ENCODE measurements at regions not wholly inside any gene's neighbourhood (a gene's known extent, or its start where the extent isn't known, plus 50 kb on each side); places are given as distances from the start of the nearest gene placed in this dataset.

DNA sequence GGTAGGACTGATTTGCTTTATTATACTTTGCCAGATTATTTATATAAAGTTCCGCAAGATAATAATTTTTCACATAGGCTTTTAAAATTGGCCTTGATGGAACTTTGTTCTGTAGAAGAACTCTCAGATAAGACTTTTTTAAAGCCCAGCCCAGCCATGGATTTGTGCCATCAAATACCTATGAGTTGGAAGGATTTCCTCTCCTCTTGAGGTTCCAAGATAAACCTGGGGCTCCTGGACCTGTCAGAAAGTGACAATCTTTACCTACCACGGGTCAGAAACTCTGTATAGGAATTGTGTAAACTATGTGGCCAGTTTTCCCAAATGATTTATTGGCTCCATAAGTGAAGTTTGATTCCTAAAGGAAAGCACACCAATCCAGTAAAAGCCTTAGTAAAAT, 271.9 kb upstream of the GRID2 start:
- TF ChIP-seq POLR2AphosphoS5 (IDR thresholded peaks at IDR 0.05; ENCODE audit: low read depth, low read length): no peak
- TF ChIP-seq, protein P1, sequence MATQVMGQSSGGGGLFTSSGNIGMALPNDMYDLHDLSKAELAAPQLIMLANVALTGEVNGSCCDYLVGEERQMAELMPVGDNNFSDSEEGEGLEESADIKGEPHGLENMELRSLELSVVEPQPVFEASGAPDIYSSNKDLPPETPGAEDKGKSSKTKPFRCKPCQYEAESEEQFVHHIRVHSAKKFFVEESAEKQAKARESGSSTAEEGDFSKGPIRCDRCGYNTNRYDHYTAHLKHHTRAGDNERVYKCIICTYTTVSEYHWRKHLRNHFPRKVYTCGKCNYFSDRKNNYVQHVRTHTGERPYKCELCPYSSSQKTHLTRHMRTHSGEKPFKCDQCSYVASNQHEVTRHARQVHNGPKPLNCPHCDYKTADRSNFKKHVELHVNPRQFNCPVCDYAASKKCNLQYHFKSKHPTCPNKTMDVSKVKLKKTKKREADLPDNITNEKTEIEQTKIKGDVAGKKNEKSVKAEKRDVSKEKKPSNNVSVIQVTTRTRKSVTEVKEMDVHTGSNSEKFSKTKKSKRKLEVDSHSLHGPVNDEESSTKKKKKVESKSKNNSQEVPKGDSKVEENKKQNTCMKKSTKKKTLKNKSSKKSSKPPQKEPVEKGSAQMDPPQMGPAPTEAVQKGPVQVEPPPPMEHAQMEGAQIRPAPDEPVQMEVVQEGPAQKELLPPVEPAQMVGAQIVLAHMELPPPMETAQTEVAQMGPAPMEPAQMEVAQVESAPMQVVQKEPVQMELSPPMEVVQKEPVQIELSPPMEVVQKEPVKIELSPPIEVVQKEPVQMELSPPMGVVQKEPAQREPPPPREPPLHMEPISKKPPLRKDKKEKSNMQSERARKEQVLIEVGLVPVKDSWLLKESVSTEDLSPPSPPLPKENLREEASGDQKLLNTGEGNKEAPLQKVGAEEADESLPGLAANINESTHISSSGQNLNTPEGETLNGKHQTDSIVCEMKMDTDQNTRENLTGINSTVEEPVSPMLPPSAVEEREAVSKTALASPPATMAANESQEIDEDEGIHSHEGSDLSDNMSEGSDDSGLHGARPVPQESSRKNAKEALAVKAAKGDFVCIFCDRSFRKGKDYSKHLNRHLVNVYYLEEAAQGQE (IDR thresholded peaks at IDR 0.05; ENCODE audit: insufficient read depth in 1 of 2, low read depth in 2 of 2, low read length in 2 of 2): no peak
- no peak for TF ChIP-seq TAF1 (IDR thresholded peaks at IDR 0.05; ENCODE audit: borderline replicate concordance, insufficient read depth, low read length)
- no peak for TF ChIP-seq FOXP2 (optimal IDR thresholded peaks at IDR 0.05; ENCODE audit: borderline replicate concordance, extremely low read depth, extremely low read length, insufficient read depth)
- no peak for TF ChIP-seq SIN3A (IDR thresholded peaks at IDR 0.05; ENCODE audit: borderline replicate concordance, insufficient read depth, low read length)
